GM12892 (cell line): ENCODE measurements at regions not wholly inside any gene's neighbourhood (a gene's known extent, or its start where the extent isn't known, plus 50 kb on each side); places are given as distances from the start of the nearest gene placed in this dataset.

ENCODE experiments used
- DNase-seq: peaks from one replicate; pipeline ENCODE4 v3.0.0; 2011; ENCODE audit not compliant: insufficient read length
- FAIRE-seq: peaks from 2 replicates; lab custom pipeline; 2011; peaks lifted over from hg19 to GRCh38; lab: Jason Lieb, UNC
- POLR2A ChIP-seq: IDR thresholded peaks from 2 replicates; pipeline ENCODE4 v1.6.1; 2011; ENCODE audit warnings: low read depth, low read length, control low read depth
- POLR2AphosphoS5 ChIP-seq: IDR thresholded peaks from 2 replicates; pipeline ENCODE4 v1.6.1; 2011; ENCODE audit warnings: low read depth, low read length, control low read depth
- TAF1 ChIP-seq: IDR thresholded peaks from 2 replicates; pipeline ENCODE4 v1.6.1; 2011; ENCODE audit warnings: low read depth, mild to moderate bottlenecking, control low read depth, low read length, borderline replicate concordance

DNA sequence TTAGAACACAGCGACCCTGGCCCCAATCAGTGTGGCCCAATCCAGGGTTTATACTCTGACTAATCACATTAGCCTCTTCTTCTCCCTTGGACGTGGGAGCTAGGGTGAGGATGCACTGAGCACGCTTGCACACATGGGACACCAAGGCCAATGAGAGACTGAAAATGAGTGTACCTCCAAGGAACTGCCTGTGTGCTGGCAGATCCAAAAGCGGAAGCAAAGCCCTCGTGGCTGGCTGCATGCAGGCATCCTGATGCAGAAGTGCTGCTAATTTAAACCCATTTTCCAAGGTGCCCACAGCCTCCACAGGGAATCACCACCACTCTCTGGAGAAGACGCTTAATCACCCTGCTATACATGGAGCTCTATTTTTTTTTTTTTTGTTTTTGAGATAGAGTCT lies 375.3 kb upstream of the XYLT1 start:
- TF ChIP-seq TAF1, result no peak
- no peak for TF ChIP-seq POLR2AphosphoS5
- no peak for TF ChIP-seq POLR2A
- FAIRE-seq, result no peak
- DNase-seq, result no peak

GRCh38 chr16:17845031-17845430 lies 374.3 kb upstream of the XYLT1 start:
- DNase-seq (no peak), FAIRE-seq (no peak)
- no peak for TF ChIP-seq POLR2A
- no peak for TF ChIP-seq POLR2AphosphoS5
- TF ChIP-seq TAF1, result no peak

- no peak for DNase-seq
- no peak for TF ChIP-seq TAF1
- no peak for TF ChIP-seq POLR2AphosphoS5
- TF ChIP-seq POLR2A, result no peak
- no peak for FAIRE-seq
Measured at GRCh38 chr16:17843905-17844304, 373.1 kb upstream of the XYLT1 start.

DNA sequence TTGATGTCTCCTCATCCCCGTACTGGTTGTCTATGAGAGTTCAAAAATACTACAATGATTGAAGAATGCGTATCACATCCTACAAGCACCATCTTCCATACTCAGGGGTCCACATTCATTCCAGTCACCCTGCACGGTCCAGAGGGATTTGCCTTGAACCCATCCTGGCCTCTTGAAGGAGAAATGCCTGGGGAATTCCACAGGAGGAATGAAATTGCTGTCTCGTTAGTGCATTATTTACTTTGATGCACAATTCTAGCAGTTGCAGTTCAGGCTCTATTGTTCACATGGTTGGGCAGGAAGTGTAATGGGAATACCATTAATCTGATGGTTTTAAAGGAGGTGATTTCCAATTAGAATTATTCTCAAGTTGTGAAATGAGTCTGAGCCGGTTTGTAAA lies 369.1 kb upstream of the XYLT1 start:
- no peak for FAIRE-seq
- no peak for DNase-seq
- TF ChIP-seq POLR2AphosphoS5 (no peak), POLR2A (no peak), TAF1 (no peak)

DNA sequence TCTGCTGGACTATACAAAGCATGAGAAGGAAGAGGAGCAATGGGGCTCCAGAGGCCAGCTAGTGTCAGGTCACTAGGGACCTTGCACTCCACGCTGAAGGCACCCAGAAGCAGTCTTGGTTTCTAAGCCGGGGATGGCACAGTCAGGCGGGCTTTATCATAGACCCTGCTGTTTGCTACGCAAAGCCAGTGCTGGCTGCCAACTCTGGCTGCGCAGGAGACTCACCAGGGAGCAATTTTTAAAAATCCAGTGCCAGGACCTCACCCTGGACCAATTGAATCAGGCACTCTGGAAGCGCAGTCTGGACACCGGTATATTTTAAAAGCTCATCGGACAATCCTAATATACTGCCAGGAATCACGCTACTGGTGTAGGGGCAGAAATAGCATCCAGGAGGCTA lies 368.5 kb upstream of the XYLT1 start:
- no peak for TF ChIP-seq TAF1
- no peak for TF ChIP-seq POLR2A
- TF ChIP-seq POLR2AphosphoS5, result no peak
- FAIRE-seq, result no peak
- no peak for DNase-seq

- FAIRE-seq (no peak), DNase-seq (no peak)
Measured at GRCh38 chr16:17836868-17837602, 366.3 kb upstream of the XYLT1 start.

GRCh38 chr16:17835118-17835876 lies 364.5 kb upstream of the XYLT1 start:
- TF ChIP-seq POLR2A (no peak), POLR2AphosphoS5 (no peak), TAF1 (no peak)
- DNase-seq (no peak), FAIRE-seq (no peak)

More at GRCh38 chr16:17836868-17837602, 366.3 kb upstream of the XYLT1 start:
- TF ChIP-seq TAF1 (no peak), POLR2A (no peak), POLR2AphosphoS5 (no peak)

- no peak for TF ChIP-seq TAF1
- TF ChIP-seq POLR2AphosphoS5, result no peak
- no peak for TF ChIP-seq POLR2A
- FAIRE-seq (no peak), DNase-seq (no peak)
Measured at GRCh38 chr16:17832738-17833137, 362.0 kb upstream of the XYLT1 start.

- TF ChIP-seq TAF1, result no peak
- TF ChIP-seq POLR2A, result no peak
- no peak for TF ChIP-seq POLR2AphosphoS5
- FAIRE-seq, result no peak
- DNase-seq, result no peak
Measured at GRCh38 chr16:17831330-17831729, 360.6 kb upstream of the XYLT1 start.

- TF ChIP-seq POLR2A, result no peak
- no peak for TF ChIP-seq TAF1
- no peak for TF ChIP-seq POLR2AphosphoS5
- FAIRE-seq (no peak), DNase-seq (no peak)
Measured at GRCh38 chr16:17830651-17831050, 359.9 kb upstream of the XYLT1 start.

DNA sequence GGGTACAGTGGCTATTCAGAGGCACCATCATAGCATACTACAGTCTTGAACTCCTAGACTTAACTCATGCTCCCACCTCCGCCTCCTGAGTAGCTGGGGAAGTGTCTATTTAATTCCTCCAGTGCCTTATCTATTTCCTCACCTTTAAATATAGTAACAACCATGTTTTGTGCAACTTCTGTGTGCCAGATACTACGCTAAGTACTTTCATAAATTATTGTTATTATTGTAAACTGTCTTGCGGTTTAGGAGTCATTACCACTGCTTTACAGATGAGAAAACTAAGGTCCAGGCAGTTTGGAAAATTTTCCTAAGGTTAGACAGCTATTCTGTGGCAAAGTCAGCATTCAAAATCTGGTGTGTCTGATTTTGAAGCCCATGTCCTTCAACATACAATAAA lies 359.1 kb upstream of the XYLT1 start:
- no peak for TF ChIP-seq TAF1
- TF ChIP-seq POLR2AphosphoS5, result no peak
- no peak for TF ChIP-seq POLR2A
- FAIRE-seq (no peak), DNase-seq (no peak)

DNA sequence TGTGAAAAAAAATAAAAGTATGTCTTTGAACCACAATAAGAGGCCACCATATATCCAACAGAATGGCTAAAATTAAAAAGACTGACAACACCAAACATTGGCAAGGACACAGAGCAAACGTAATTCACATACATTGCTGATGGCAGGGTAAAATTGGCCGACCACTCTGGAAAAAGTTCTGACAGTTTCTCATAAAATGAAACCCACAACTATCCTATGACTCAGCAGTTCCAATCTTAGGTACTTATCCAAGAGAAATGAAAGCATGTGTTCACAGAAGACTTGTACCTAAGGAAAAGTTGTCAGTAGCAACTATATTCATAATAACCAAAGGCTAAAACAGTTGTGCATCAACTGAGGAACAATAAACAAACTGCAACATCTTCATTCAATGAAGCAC lies 357.3 kb upstream of the XYLT1 start:
- DNase-seq (no peak), FAIRE-seq (no peak)
- no peak for TF ChIP-seq POLR2A
- TF ChIP-seq TAF1, result no peak
- TF ChIP-seq POLR2AphosphoS5, result no peak
